Activated naive CD4-positive, alpha-beta T cell treated with Interleukin-2 at 50 U/mL for 16 hours (primary cell): ENCODE measurements at regions not wholly inside any gene's neighbourhood (a gene's known extent, or its start where the extent isn't known, plus 50 kb on each side); places are given as distances from the start of the nearest gene placed in this dataset.

Experiments
- DNase-seq: peaks from one replicate; pipeline ENCODE4 v3.0.0-alpha.2; 2020

GRCh38 chr22:47808236-47808635 is 1045.8 kb downstream of the TBC1D22A start:
- DNase-seq = no peak

- no peak for DNase-seq
These were observed 1045.1 kb downstream of the TBC1D22A start for GRCh38 chr22:47807506-47807905.

- DNase-seq = no peak
These were observed 1044.4 kb downstream of the TBC1D22A start for GRCh38 chr22:47806894-47807293.

GRCh38 chr22:47805394-47805935 is 1043.0 kb downstream of the TBC1D22A start:
- no peak for DNase-seq

- no peak for DNase-seq
These were observed 1041.8 kb downstream of the TBC1D22A start for GRCh38 chr22:47804281-47804680.

- DNase-seq = no peak
These were observed 1040.0 kb downstream of the TBC1D22A start for GRCh38 chr22:47802421-47802820.

- DNase-seq = no peak
These were observed 1039.2 kb downstream of the TBC1D22A start for GRCh38 chr22:47801541-47802245.

GRCh38 chr22:47798229-47798628 is 1035.8 kb downstream of the TBC1D22A start:
- DNase-seq = no peak

- no peak for DNase-seq
These were observed 1035.0 kb downstream of the TBC1D22A start for GRCh38 chr22:47797342-47797945.

- DNase-seq = no peak
These were observed 1033.9 kb downstream of the TBC1D22A start for GRCh38 chr22:47796128-47796908.

- DNase-seq = no peak
These were observed 1033.2 kb downstream of the TBC1D22A start for GRCh38 chr22:47795477-47796127.

GRCh38 chr22:47794851-47795250 is 1032.4 kb downstream of the TBC1D22A start:
- DNase-seq = no peak

GRCh38 chr22:47793304-47794101 is 1031.1 kb downstream of the TBC1D22A start:
- no peak for DNase-seq

- no peak for DNase-seq
These were observed 1026.7 kb downstream of the TBC1D22A start for GRCh38 chr22:47789171-47789570.

- DNase-seq = no peak
These were observed 1026.0 kb downstream of the TBC1D22A start for GRCh38 chr22:47788461-47788860.

GRCh38 chr22:47787501-47788227 is 1025.2 kb downstream of the TBC1D22A start:
- no peak for DNase-seq

GRCh38 chr22:47786650-47787290 is 1024.3 kb downstream of the TBC1D22A start:
- DNase-seq = no peak

GRCh38 chr22:47784991-47785390 is 1022.5 kb downstream of the TBC1D22A start:
- no peak for DNase-seq

- DNase-seq = no peak
These were observed 1022.0 kb downstream of the TBC1D22A start for GRCh38 chr22:47784367-47784983.
